ENCODE measurements at regions not wholly inside any gene's neighbourhood (a gene's known extent, or its start where the extent isn't known, plus 50 kb on each side); places are given as distances from the start of the nearest gene placed in this dataset.
"Not testable (repeated sequence)": the region's sequence is repeated elsewhere in the genome, so short reads cannot be mapped to it uniquely, and the experiment has no call there.

- FAIRE-seq: no peak
Measured at GRCh38 chr13:100810481-100810880, 135.9 kb upstream of the TMTC4 start.

- no peak for FAIRE-seq
Measured at GRCh38 chr13:100809856-100810255, 135.3 kb upstream of the TMTC4 start.

- no peak for FAIRE-seq
Measured at GRCh38 chr13:100809129-100809390, 134.5 kb upstream of the TMTC4 start.

GRCh38 chr13:100808330-100809128 is 133.9 kb upstream of the TMTC4 start:
- FAIRE-seq: no peak

GRCh38 chr13:100803091-100803490 is 128.5 kb upstream of the TMTC4 start:
- FAIRE-seq: no peak

- no peak for FAIRE-seq
Measured at GRCh38 chr13:100800283-100800875, 125.8 kb upstream of the TMTC4 start.

GRCh38 chr13:100798739-100799361 is 124.3 kb upstream of the TMTC4 start:
- FAIRE-seq: no peak

- FAIRE-seq: no peak
Measured at GRCh38 chr13:100797921-100798320, 123.3 kb upstream of the TMTC4 start.

GRCh38 chr13:100796463-100796862 is 121.9 kb upstream of the TMTC4 start:
- FAIRE-seq: no peak

GRCh38 chr13:100794575-100794974 is 120.0 kb upstream of the TMTC4 start:
- FAIRE-seq: no peak

- no peak for FAIRE-seq
Measured at GRCh38 chr13:100790405-100790804, 115.8 kb upstream of the TMTC4 start.

GRCh38 chr13:100789968-100790367 is 115.4 kb upstream of the TMTC4 start:
- FAIRE-seq: no peak

- FAIRE-seq: no peak
Measured at GRCh38 chr13:100789481-100789880, 114.9 kb upstream of the TMTC4 start.

GRCh38 chr13:100789025-100789424 is 114.4 kb upstream of the TMTC4 start:
- no peak for FAIRE-seq

GRCh38 chr13:100788540-100788939 is 113.9 kb upstream of the TMTC4 start:
- no peak for FAIRE-seq

- FAIRE-seq: no peak
Measured at GRCh38 chr13:100787899-100788298, 113.3 kb upstream of the TMTC4 start.

- not testable (repeated sequence) for FAIRE-seq
Measured at GRCh38 chr13:100776686-100777085, 102.1 kb upstream of the TMTC4 start.

GRCh38 chr13:100773923-100774663 is 99.5 kb upstream of the TMTC4 start:
- FAIRE-seq: no peak

- no peak for FAIRE-seq
Measured at GRCh38 chr13:100773429-100773828, 98.8 kb upstream of the TMTC4 start.

GRCh38 chr13:100767192-100767591 is 92.6 kb upstream of the TMTC4 start:
- no peak for FAIRE-seq

GRCh38 chr13:100766570-100766969 is 92.0 kb upstream of the TMTC4 start:
- not testable (repeated sequence) for FAIRE-seq

GRCh38 chr13:100764937-100765336 is 90.3 kb upstream of the TMTC4 start:
- no peak for FAIRE-seq

GRCh38 chr13:100762126-100762525 is 87.5 kb upstream of the TMTC4 start:
- not testable (repeated sequence) for FAIRE-seq

- FAIRE-seq: no peak
Measured at GRCh38 chr13:100755891-100756290, 81.3 kb upstream of the TMTC4 start.

All from TTC549 (cell line).